HG03175 (cell line): ENCODE measurements at regions not wholly inside any gene's neighbourhood (a gene's known extent, or its start where the extent isn't known, plus 50 kb on each side); places are given as distances from the start of the nearest gene placed in this dataset.
"Not testable (repeated sequence)": the region's sequence is repeated elsewhere in the genome, so short reads cannot be mapped to it uniquely, and the experiment has no call there.

ENCODE experiments used
- ATAC-seq: cut with Tn5 transposase; IDR thresholded peaks from one replicate; pipeline ENCODE4 v1.9.1; 2021; ENCODE audit warnings: mild to moderate bottlenecking, moderate library complexity; ENCODE audit not compliant: unreplicated experiment

GRCh38 chr6:103826209-103826608 is 1033.5 kb downstream of the HACE1 start:
- ATAC-seq: no peak

GRCh38 chr6:103820148-103820547 is 1039.6 kb downstream of the HACE1 start:
- no peak for ATAC-seq

GRCh38 chr6:103819509-103819908 is 1040.2 kb downstream of the HACE1 start:
- no peak for ATAC-seq

- no peak for ATAC-seq
Measured at GRCh38 chr6:103812970-103813369, 1046.7 kb downstream of the HACE1 start.

- ATAC-seq: not testable (repeated sequence)
Measured at GRCh38 chr6:103801901-103802479, 1057.7 kb downstream of the HACE1 start.

- ATAC-seq: no peak
Measured at GRCh38 chr6:103799971-103800670, 1059.6 kb downstream of the HACE1 start.

- no peak for ATAC-seq
Measured at GRCh38 chr6:103798166-103798565, 1061.6 kb downstream of the HACE1 start.

- no peak for ATAC-seq
Measured at GRCh38 chr6:103797738-103798137, 1062.0 kb downstream of the HACE1 start.

- ATAC-seq: no peak
Measured at GRCh38 chr6:103791458-103791857, 1068.3 kb downstream of the HACE1 start.

- ATAC-seq: no peak
Measured at GRCh38 chr6:103784117-103784516, 1075.6 kb downstream of the HACE1 start.

- no peak for ATAC-seq
Measured at GRCh38 chr6:103783329-103783728, 1076.4 kb downstream of the HACE1 start.

- ATAC-seq: no peak
Measured at GRCh38 chr6:103769431-103769830, 1090.3 kb downstream of the HACE1 start.

- ATAC-seq: no peak
Measured at GRCh38 chr6:103750603-103751002, 1109.1 kb downstream of the HACE1 start.

GRCh38 chr6:103734016-103734415 is 1125.7 kb downstream of the HACE1 start:
- no peak for ATAC-seq

GRCh38 chr6:103729658-103730057 is 1130.1 kb downstream of the HACE1 start:
- ATAC-seq: no peak

- no peak for ATAC-seq
Measured at GRCh38 chr6:103723438-103724322, 1136.0 kb downstream of the HACE1 start.

GRCh38 chr6:103722683-103723082 is 1137.0 kb downstream of the HACE1 start:
- ATAC-seq: no peak

- ATAC-seq: no peak
Measured at GRCh38 chr6:103721923-103722322, 1137.8 kb downstream of the HACE1 start.

- no peak for ATAC-seq
Measured at GRCh38 chr6:103720393-103720792, 1139.3 kb downstream of the HACE1 start.

GRCh38 chr6:103719545-103719944 is 1140.2 kb downstream of the HACE1 start:
- no peak for ATAC-seq

- no peak for ATAC-seq
Measured at GRCh38 chr6:103715269-103715668, 1144.5 kb downstream of the HACE1 start.

- ATAC-seq: not testable (repeated sequence)
Measured at GRCh38 chr6:103709236-103709635, 1150.5 kb downstream of the HACE1 start.
